ENCODE measurements at regions not wholly inside any gene's neighbourhood (a gene's known extent, or its start where the extent isn't known, plus 50 kb on each side); places are given as distances from the start of the nearest gene placed in this dataset.

DNA sequence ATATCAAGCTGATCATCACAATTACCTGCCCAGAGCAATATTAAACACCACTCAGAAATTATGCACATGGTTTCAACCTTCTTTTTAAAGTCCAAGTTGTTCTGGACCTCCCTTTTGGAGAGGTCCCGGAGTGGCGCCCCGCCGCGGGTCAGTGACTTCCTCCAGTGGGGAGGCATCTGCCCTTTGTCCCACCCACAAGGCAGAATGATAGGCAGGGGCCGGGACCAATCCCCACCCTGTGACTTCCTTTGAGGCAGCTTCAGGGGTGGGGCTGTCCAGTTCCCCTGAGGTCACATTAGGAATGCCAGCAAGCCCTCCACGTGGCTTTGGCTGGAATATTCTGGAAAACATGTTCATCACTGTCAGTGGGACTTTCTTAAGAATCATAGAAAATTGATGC, 207.0 kb downstream of the ANKRD60 start:
- POLR2A ChIA-PET = no interaction called here

DNA sequence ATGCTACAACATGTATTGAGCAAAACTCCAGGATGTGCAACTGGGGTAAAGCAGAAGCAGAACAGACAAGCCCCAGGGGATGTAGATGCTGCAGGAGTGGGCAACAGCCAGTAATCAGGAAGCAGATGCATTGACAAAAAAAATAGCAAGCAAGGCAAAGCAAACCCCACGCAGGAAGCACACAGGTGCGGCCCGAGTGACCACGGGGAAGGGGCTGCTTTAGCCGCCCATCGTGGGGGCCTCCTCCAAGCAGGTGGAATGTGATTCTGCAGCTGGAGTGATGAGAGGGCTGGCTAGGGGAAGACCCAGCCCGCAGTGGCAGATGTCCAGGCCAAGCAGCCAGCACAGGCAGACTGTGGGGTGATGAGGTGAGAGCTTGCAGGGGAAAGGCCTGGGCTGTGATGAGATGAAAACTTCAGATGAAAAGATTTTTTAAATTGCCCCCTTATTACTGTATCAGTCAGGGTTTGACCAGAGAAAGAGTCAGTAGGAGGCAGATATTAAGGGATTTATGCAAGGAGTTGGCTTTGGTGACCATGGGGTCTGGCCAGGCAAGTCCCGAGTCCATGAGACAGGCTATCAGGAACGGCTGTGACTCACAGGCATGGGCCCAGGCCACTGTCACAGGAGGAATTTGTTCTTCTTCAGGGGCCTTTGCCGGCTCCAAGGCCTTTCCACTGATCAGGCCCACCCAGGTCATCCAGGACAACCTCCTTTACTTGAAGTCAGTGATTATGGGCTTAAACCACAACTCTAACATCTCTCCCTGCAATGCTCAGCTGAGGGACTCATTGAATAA, 207.6 kb downstream of the ANKRD60 start:
- Histone ChIP-seq H4K20me1 (ENCODE audit: insufficient read depth, low read length) (no peaks in the 10 kb centered on the region), H3K4me1 (ENCODE audit: insufficient read depth, low read length, poor library complexity, severe bottlenecking) (no peaks in the 10 kb centered on the region), H3K79me2 (ENCODE audit: insufficient read depth, low read depth, low read length) (no peaks in the 10 kb centered on the region), H2AFZ (ENCODE audit: low read length) (no peak overlapping the region), H3K9me3 (ENCODE audit: low read length) (no peaks in the 10 kb centered on the region), H3K9me2 (ENCODE audit: insufficient read depth, low read length) (no peaks in the 10 kb centered on the region), H3K4me3 (ENCODE audit: low read depth, low read length, poor library complexity, severe bottlenecking) (no peak overlapping the region), H3K36me3 (ENCODE audit: insufficient read depth, low read length) (no peaks in the 10 kb centered on the region), H3K4me2 (ENCODE audit: low read length) (no peak overlapping the region), H3K27ac (ENCODE audit: low read depth, low read length, poor library complexity, severe bottlenecking) (no peak overlapping the region)
- intact Hi-C loops (cut with micrococcal nuclease; ENCODE audit: unreplicated experiment) = no loop called here
- ChIA-PET POLR2A (no interaction called here), CTCF (ENCODE audit: unreplicated experiment) (no interaction called here)
- no peak for TF ChIP-seq EZH2phosphoT487 (IDR thresholded peaks at IDR 0.05; ENCODE audit: borderline replicate concordance, low read depth, low read length)
- TF ChIP-seq, protein P1, sequence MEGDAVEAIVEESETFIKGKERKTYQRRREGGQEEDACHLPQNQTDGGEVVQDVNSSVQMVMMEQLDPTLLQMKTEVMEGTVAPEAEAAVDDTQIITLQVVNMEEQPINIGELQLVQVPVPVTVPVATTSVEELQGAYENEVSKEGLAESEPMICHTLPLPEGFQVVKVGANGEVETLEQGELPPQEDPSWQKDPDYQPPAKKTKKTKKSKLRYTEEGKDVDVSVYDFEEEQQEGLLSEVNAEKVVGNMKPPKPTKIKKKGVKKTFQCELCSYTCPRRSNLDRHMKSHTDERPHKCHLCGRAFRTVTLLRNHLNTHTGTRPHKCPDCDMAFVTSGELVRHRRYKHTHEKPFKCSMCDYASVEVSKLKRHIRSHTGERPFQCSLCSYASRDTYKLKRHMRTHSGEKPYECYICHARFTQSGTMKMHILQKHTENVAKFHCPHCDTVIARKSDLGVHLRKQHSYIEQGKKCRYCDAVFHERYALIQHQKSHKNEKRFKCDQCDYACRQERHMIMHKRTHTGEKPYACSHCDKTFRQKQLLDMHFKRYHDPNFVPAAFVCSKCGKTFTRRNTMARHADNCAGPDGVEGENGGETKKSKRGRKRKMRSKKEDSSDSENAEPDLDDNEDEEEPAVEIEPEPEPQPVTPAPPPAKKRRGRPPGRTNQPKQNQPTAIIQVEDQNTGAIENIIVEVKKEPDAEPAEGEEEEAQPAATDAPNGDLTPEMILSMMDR (conservative IDR thresholded peaks at IDR 0.05; ENCODE audit: low read length) = no peak
- no TSS peak for BruUV-seq (replicated peaks)
- no peak for DNase-seq (ENCODE audit: low spot score)

More for the DNA sequence above, 207.0 kb downstream of the ANKRD60 start:
- no peaks in the 10 kb centered on the region for H3K79me2 ChIP-seq (ENCODE audit: insufficient read depth, low read depth, low read length)
- no peak for DNase-seq (ENCODE audit: low spot score)
- no peak overlapping the region for H3K27ac ChIP-seq (ENCODE audit: low read depth, low read length, poor library complexity, severe bottlenecking)
- no peak overlapping the region for H2AFZ ChIP-seq (ENCODE audit: low read length)
- intact Hi-C loops (cut with micrococcal nuclease; ENCODE audit: unreplicated experiment) = no loop called here
- H3K9me2 ChIP-seq (ENCODE audit: insufficient read depth, low read length) = no peaks in the 10 kb centered on the region
- no peak overlapping the region for H3K4me2 ChIP-seq (ENCODE audit: low read length)
- H3K36me3 ChIP-seq (ENCODE audit: insufficient read depth, low read length) = no peaks in the 10 kb centered on the region
- no peaks in the 10 kb centered on the region for H4K20me1 ChIP-seq (ENCODE audit: insufficient read depth, low read length)
- no peaks in the 10 kb centered on the region for H3K9me3 ChIP-seq (ENCODE audit: low read length)
- no TSS peak for BruUV-seq (replicated peaks)
- CTCF ChIA-PET (ENCODE audit: unreplicated experiment) = no interaction called here
- no peaks in the 10 kb centered on the region for H3K4me1 ChIP-seq (ENCODE audit: insufficient read depth, low read length, poor library complexity, severe bottlenecking)
- TF ChIP-seq, protein P1 (conservative IDR thresholded peaks at IDR 0.05; ENCODE audit: low read length) = no peak
- TF ChIP-seq EZH2phosphoT487 (IDR thresholded peaks at IDR 0.05; ENCODE audit: borderline replicate concordance, low read depth, low read length) = no peak
- H3K4me3 ChIP-seq (ENCODE audit: low read depth, low read length, poor library complexity, severe bottlenecking) = no peak overlapping the region

DNA sequence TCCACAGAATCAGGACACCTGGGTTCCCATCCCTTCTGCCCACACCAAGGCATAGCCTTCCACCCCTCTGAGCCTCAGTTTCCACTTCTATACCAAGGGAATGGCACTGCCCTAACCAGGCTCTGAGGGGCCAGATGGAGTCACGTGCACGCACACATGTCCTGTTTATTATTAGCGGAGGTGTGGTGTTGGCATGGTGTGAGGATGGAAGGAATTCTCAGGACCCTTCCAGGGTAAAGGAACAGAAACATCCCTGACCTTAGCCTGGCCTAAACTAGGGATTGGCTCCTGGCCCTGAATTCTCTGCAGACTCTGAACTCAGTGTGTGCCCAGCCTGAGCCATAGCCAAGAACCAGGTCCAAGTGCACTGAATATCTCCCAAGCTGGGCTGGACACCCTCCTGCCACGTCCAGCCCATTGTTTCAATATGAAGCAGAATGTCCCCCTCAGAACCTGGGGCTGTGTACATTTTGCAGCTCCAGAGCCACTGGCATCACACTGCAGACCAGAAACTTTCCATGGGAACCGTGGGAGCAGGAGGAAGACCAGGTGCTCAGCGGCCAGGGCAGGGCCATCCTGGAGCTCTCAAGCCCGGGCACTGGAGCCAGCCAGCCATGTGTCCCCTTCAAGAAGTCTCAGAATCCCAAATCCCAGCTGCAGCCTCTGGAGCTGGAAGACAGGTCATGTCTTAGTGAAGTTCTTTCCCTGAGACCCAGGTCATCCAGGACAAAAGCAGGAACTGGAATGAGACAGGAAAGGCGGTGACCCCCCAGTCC, 208.4 kb downstream of the ANKRD60 start:
- Histone ChIP-seq H3K27ac (ENCODE audit: low read depth, low read length, poor library complexity, severe bottlenecking) (no peak overlapping the region), H2AFZ (ENCODE audit: low read length) (no peak overlapping the region), H4K20me1 (ENCODE audit: insufficient read depth, low read length) (no peaks in the 10 kb centered on the region), H3K4me1 (ENCODE audit: insufficient read depth, low read length, poor library complexity, severe bottlenecking) (no peaks in the 10 kb centered on the region), H3K4me2 (ENCODE audit: low read length) (no peak overlapping the region), H3K36me3 (ENCODE audit: insufficient read depth, low read length) (no peaks in the 10 kb centered on the region), H3K4me3 (ENCODE audit: low read depth, low read length, poor library complexity, severe bottlenecking) (no peak overlapping the region), H3K9me3 (ENCODE audit: low read length) (no peaks in the 10 kb centered on the region), H3K9me2 (ENCODE audit: insufficient read depth, low read length) (no peaks in the 10 kb centered on the region), H3K79me2 (ENCODE audit: insufficient read depth, low read depth, low read length) (no peaks in the 10 kb centered on the region)
- BruUV-seq (replicated peaks) = no TSS peak
- CTCF ChIA-PET (ENCODE audit: unreplicated experiment) = no interaction called here
- intact Hi-C loops (cut with micrococcal nuclease; ENCODE audit: unreplicated experiment) = no loop called here
- no peak for TF ChIP-seq EZH2phosphoT487 (IDR thresholded peaks at IDR 0.05; ENCODE audit: borderline replicate concordance, low read depth, low read length)
- TF ChIP-seq, protein P1 (conservative IDR thresholded peaks at IDR 0.05; ENCODE audit: low read length) = no peak
- DNase-seq (ENCODE audit: low spot score) = no peak
- POLR2A ChIA-PET = no interaction called here

Data from OCI-LY7 (cell line).